CD4-positive, CD25-positive, alpha-beta regulatory T cell (primary cell): ENCODE measurements at regions not wholly inside any gene's neighbourhood (a gene's known extent, or its start where the extent isn't known, plus 50 kb on each side); places are given as distances from the start of the nearest gene placed in this dataset.
A peak's percentile ranks its signal among the peaks of the same experiment; 100 is the strongest.

Experiments
- ATAC-seq, 2 donors: fragments of 150-1000 bp; cut with Tn5 transposase; one replicate each; pipeline ENCODE4 v1.10.0; 2021; ENCODE audit warnings: low read depth in 2 of 2, moderate number of reproducible peaks in 2 of 2, moderate library complexity in 1 of 2
- DNase-seq, 3 donors: peaks; one replicate each; pipeline versions ENCODE4 v3.0.0 to v3.0.0-alpha.2; 2012 to 2022; ENCODE audit warnings: mixed read lengths in 1 of 3
- H3K27ac ChIP-seq: one replicate; pipeline ENCODE4 v1.7.0; 2013; ENCODE audit warnings: mild to moderate bottlenecking, low read length; ENCODE audit not compliant: insufficient read depth, poor library complexity, severe bottlenecking
- H3K27me3 ChIP-seq: one replicate; pipeline ENCODE4 v1.7.0; 2013; ENCODE audit warnings: low read length; ENCODE audit not compliant: control insufficient read depth, insufficient read depth
- H3K36me3 ChIP-seq: one replicate; pipeline ENCODE4 v1.7.0; 2013; ENCODE audit warnings: mild to moderate bottlenecking, low read length, moderate library complexity; ENCODE audit not compliant: control insufficient read depth, insufficient read depth
- H3K4me1 ChIP-seq: 2 replicates; pipeline ENCODE4 v1.7.0; 2013; ENCODE audit warnings: mild to moderate bottlenecking, low read length; ENCODE audit not compliant: insufficient read depth, control insufficient read depth, poor library complexity, severe bottlenecking
- H3K4me3 ChIP-seq: one replicate; pipeline ENCODE4 v1.7.0; 2013; ENCODE audit warnings: low read depth, mild to moderate bottlenecking, low read length, moderate library complexity
- H3K9me3 ChIP-seq, 2 experiments: 1 replicate in 1 of 2; 2 replicates in 1 of 2; pipeline ENCODE4 v1.7.0; 2013; ENCODE audit warnings: low read length in 2 of 2, mild to moderate bottlenecking in 1 of 2, moderate library complexity in 1 of 2; ENCODE audit not compliant: control insufficient read depth in 2 of 2
- H3K27ac Mint-ChIP-seq, 3 donors: one replicate each; pipeline ENCODE4 v1.8.0; 2020 to 2022; ENCODE audit warnings: mild to moderate bottlenecking in 3 of 3, mixed read lengths in 3 of 3, moderate library complexity in 2 of 3
- H3K27me3 Mint-ChIP-seq: one replicate; pipeline ENCODE4 v1.8.0; 2022; ENCODE audit warnings: mild to moderate bottlenecking, mixed read lengths
- H3K36me3 Mint-ChIP-seq: one replicate; pipeline ENCODE4 v1.8.0; 2020; ENCODE audit warnings: mixed read lengths
- H3K4me1 Mint-ChIP-seq, 4 donors: one replicate each; pipeline ENCODE4 v1.8.0; 2020 to 2022; ENCODE audit warnings: mixed read lengths in 4 of 4, mild to moderate bottlenecking in 1 of 4
- H3K4me3 Mint-ChIP-seq, 4 donors: one replicate each; pipeline ENCODE4 v1.8.0; 2020 to 2022; ENCODE audit warnings: mild to moderate bottlenecking in 4 of 4, mixed read lengths in 4 of 4, moderate library complexity in 3 of 4
- H3K9me3 Mint-ChIP-seq, 7 donors: one replicate each; pipeline ENCODE4 v1.8.0; 2020 to 2022; ENCODE audit warnings: mixed read lengths in 7 of 7, mild to moderate bottlenecking in 3 of 7, moderate library complexity in 2 of 7

DNA sequence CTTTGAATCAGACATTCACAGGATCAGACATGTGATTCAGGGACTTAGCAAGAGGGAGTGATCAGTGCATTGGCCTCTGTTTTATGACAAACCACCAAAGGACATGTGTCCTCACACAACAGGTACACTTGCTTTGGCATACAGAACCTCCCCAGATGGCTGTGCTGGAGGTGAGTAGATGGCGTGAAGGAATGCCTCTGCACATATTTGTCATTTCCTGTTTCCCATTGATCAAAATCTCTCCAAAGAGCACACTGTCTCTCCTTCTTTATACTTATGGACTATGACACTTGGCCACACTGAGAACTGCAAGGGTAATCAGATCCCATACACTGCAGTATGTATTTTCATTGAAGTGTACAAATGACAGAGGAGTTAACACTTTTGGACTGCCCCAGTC is 927.6 kb downstream of the TSN start:
- Mint-ChIP-seq H3K27ac (no peak overlapping the region), H3K36me3 (no peaks in the 10 kb centered on the region), H3K9me3 (peaks cover 2 to 16% (median 7%) of the 10 kb centered on the region in 7 donors), H3K4me3 (no peak overlapping the region), H3K27me3 (no peaks in the 10 kb centered on the region), H3K4me1 (no peaks in the 10 kb centered on the region)
- Histone ChIP-seq H3K4me3 (no peak overlapping the region), H3K4me1 (no peaks in the 10 kb centered on the region), H3K27me3 (no peaks in the 10 kb centered on the region), H3K9me3 (no peaks in the 10 kb centered on the region), H3K36me3 (no peaks in the 10 kb centered on the region), H3K27ac (no peak overlapping the region)
- no peak for ATAC-seq
- no peak for DNase-seq

DNA sequence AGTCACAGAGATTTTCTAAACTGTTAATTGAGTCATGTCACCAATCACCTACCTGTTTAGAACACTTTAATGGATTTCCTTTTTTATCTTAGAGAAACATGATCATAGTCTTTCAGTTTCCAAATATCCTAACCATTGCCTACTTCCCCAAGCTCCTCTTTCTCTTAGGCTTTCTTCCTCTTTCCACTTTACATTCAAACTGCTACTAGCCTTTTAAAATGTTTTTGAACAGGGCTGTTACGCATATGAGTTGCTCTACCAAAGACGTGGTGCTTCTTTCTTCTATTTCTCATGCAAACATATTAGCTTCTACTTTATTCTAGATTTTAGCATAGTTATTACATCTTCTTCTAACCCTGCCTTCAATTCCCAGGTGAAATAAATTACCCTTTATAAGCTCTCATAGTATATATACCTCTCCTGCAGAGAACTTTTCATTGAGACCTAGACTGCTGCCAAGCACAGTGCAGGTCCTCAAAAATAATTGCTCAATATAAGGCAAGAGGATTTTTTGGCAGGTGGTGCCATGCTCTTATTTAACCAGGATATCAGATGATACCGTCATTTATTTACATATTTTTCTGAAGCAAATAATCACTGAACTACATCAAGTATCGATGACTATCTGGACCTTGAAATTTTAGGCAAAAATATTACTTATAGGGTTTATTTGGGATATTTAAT is 937.1 kb downstream of the TSN start:
- Histone ChIP-seq H3K36me3 (no peaks in the 10 kb centered on the region), H3K4me3 (no peak overlapping the region), H3K4me1 (no peaks in the 10 kb centered on the region), H3K27me3 (no peaks in the 10 kb centered on the region), H3K27ac (no peak overlapping the region), H3K9me3 (no peaks in the 10 kb centered on the region)
- peaks cover 0 to 19% (median 3%) of the 10 kb centered on the region in 7 donors for H3K9me3 Mint-ChIP-seq
- no peaks in the 10 kb centered on the region for H3K4me1 Mint-ChIP-seq
- H3K27me3 Mint-ChIP-seq: no peaks in the 10 kb centered on the region
- ATAC-seq (no peak), DNase-seq (no peak)
- no peak overlapping the region for H3K27ac Mint-ChIP-seq
- no peak overlapping the region for H3K4me3 Mint-ChIP-seq
- no peaks in the 10 kb centered on the region for H3K36me3 Mint-ChIP-seq

DNA sequence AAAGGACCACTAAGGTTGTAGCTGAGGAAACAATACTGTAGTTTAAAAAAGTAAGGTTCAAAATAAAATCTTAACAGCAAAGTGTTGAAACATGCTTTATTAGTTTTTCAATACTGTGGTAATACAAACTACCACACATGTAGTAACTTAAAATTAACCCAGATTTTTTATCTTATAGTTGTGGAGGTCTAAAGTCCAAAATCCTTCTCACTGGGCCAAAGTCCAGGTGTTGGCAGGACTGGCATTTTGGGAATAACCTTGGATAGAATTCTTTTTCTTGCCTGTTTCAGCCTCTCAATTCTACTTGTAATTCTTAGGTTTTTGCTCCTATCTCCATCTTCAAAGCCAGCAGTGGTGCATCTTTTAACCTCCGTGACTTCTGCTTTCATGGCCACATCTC is 942.0 kb downstream of the TSN start:
- Mint-ChIP-seq H3K27me3 (no peaks in the 10 kb centered on the region), H3K4me1 (no peaks in the 10 kb centered on the region), H3K27ac (no peak overlapping the region), H3K9me3 (peaks cover 0 to 14% (median 2%) of the 10 kb centered on the region in 7 donors), H3K4me3 (no peak overlapping the region), H3K36me3 (no peaks in the 10 kb centered on the region)
- no peak for ATAC-seq
- Histone ChIP-seq H3K4me1 (no peaks in the 10 kb centered on the region), H3K36me3 (no peaks in the 10 kb centered on the region), H3K27me3 (no peaks in the 10 kb centered on the region), H3K4me3 (no peak overlapping the region), H3K27ac (no peak overlapping the region), H3K9me3 (no peaks in the 10 kb centered on the region)
- DNase-seq: no peak

DNA sequence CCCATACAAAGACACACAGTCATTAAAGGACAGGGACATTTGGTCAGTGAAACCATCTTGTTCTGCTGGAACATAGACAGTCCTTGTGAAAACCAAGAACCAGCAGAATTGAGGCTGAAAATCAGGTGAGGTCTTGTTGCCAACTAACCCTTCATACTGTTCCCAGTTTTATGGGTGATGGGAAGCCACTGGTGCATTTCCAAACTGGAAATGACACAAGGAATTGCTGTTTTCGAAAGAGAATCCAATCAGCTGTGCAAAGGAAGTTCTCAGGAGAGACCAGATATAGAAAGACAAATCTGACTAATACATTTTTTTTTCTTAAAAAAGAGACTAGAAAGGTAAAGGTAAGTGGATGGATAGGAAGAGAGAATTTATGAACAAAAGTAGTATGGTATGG is 948.2 kb downstream of the TSN start:
- Histone ChIP-seq H3K9me3 (no peaks in the 10 kb centered on the region), H3K4me1 (no peaks in the 10 kb centered on the region), H3K27ac (no peak overlapping the region), H3K36me3 (no peaks in the 10 kb centered on the region), H3K4me3 (no peak overlapping the region), H3K27me3 (no peaks in the 10 kb centered on the region)
- H3K4me1 Mint-ChIP-seq: no peaks in the 10 kb centered on the region
- peaks cover 0 to 6% (median 3%) of the 10 kb centered on the region in 7 donors for H3K9me3 Mint-ChIP-seq
- no peak overlapping the region for H3K27ac Mint-ChIP-seq
- H3K36me3 Mint-ChIP-seq: no peaks in the 10 kb centered on the region
- H3K4me3 Mint-ChIP-seq: no peak overlapping the region
- DNase-seq (no peak), ATAC-seq (no peak)
- no peaks in the 10 kb centered on the region for H3K27me3 Mint-ChIP-seq

DNA sequence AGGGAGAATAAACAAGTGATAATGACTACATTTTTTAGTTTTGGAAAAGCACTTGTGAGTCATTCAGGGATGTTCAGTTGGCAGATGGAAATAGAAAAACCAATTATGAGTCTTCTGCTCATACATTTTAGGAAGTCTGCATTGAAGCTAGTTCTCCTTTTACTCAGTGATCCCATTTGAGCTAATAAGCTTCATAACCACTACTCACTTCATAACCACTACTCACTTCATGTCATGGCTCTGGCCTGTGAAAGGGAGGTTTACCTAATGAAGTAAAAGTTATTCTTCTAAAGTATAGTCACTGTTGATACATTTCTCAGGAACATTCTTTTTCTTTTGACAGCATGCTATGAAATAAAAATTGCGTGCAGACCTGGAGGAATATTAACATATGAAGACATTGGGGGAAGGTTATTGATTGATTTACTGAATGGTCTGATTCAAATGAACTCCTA is 948.7 kb downstream of the TSN start:
- ATAC-seq: no peak
- Mint-ChIP-seq H3K4me3 (no peak overlapping the region), H3K27me3 (no peaks in the 10 kb centered on the region), H3K36me3 (no peaks in the 10 kb centered on the region), H3K4me1 (no peaks in the 10 kb centered on the region), H3K9me3 (peaks cover 0 to 6% (median 3%) of the 10 kb centered on the region in 7 donors), H3K27ac (no peak overlapping the region)
- Histone ChIP-seq H3K27me3 (no peaks in the 10 kb centered on the region), H3K36me3 (no peaks in the 10 kb centered on the region), H3K27ac (no peak overlapping the region), H3K9me3 (no peaks in the 10 kb centered on the region), H3K4me3 (no peak overlapping the region), H3K4me1 (no peaks in the 10 kb centered on the region)
- DNase-seq: no peak

DNA sequence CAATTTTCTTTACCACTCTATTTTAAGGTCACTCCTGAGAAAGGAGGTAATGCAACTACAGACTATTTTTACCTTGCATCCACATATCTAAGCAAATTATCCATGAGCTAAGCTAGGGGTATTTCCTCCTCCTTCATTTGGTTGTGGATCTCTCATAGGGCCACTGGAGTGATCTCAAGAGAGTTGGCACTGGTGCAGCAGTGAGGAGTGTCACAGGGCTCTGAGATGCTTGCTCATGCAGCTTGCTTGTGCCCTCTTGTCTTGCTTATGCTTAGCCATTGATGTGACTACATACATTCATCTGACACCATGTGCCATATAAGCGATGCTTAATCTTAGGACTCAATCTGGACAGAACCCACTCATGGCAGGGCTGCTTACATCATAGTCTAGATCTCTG is 950.3 kb downstream of the TSN start:
- no peak for DNase-seq
- no peaks in the 10 kb centered on the region for H3K9me3 ChIP-seq
- no peaks in the 10 kb centered on the region for H3K4me1 ChIP-seq
- Mint-ChIP-seq H3K4me1 (no peaks in the 10 kb centered on the region), H3K36me3 (no peaks in the 10 kb centered on the region), H3K9me3 (peaks cover 0 to 10% (median 5%) of the 10 kb centered on the region in 7 donors), H3K27me3 (no peaks in the 10 kb centered on the region), H3K4me3 (peak overlapping the region in 1 of 4 donors; percentile 24), H3K27ac (no peak overlapping the region)
- no peaks in the 10 kb centered on the region for H3K36me3 ChIP-seq
- no peak overlapping the region for H3K4me3 ChIP-seq
- no peaks in the 10 kb centered on the region for H3K27me3 ChIP-seq
- ATAC-seq: no peak
- no peak overlapping the region for H3K27ac ChIP-seq

DNA sequence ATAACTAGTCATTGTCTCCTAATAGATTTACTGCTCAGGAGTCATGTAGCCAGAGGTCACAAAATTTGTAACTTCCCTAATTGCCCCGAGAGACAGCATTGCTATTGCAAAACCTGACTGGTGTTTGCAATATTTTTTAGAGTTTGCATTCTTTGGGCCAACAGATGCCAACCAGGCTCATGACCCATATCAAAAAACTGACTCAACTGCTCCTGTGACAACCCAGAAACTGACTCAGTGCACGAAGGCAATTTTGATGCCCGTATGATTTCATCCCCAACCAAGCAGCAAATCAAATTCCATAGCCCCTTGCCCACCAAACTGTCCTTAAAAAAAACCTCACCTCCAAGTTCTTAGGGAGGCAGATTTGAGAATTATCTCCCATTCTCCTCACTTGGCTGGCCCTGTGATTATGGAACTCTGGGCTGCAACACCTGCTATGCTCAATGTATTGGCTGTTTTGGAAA is 951.3 kb downstream of the TSN start:
- Mint-ChIP-seq H3K4me1 (no peaks in the 10 kb centered on the region), H3K4me3 (no peak overlapping the region), H3K27me3 (no peaks in the 10 kb centered on the region), H3K36me3 (no peaks in the 10 kb centered on the region), H3K9me3 (peaks cover 0 to 10% (median 5%) of the 10 kb centered on the region in 7 donors), H3K27ac (no peak overlapping the region)
- H3K9me3 ChIP-seq: peaks cover 0 to 7% of the 10 kb centered on the region in 2 experiments
- ATAC-seq: no peak
- DNase-seq: no peak
- H3K27me3 ChIP-seq: no peaks in the 10 kb centered on the region
- no peaks in the 10 kb centered on the region for H3K36me3 ChIP-seq
- no peak overlapping the region for H3K4me3 ChIP-seq
- H3K4me1 ChIP-seq: no peaks in the 10 kb centered on the region
- H3K27ac ChIP-seq: no peak overlapping the region

DNA sequence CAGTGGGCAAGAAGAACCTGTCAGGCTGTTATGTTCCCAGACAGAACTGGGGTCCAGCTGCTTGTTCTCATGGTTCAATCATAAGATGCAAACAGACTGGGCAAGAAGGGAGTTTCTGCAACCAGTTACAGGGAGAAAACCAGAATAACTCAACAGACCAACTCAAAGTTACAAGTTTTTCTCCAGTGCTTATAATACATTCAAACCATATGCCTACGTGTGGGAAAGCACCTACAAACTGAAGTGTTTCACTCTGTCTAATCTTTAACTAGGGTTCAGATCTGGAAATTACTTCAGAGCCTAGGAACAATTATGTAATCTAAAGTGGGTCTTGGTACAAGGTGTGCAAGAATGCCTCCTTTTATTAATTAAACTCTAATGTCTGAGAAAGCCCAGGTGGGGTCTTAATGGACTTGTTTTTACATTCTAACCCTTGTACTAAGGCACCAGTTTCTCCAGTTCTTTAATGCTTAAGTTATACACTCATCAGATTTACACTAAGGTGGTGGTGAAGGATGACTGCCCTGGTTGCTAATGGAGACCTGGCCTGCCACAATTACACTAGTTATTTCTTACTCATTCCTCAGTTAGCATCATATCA is 951.9 kb downstream of the TSN start:
- ATAC-seq: no peak
- Histone ChIP-seq H3K27ac (no peak overlapping the region), H3K4me3 (no peak overlapping the region), H3K27me3 (no peaks in the 10 kb centered on the region), H3K4me1 (no peaks in the 10 kb centered on the region), H3K9me3 (peaks cover 0 to 13% of the 10 kb centered on the region in 2 experiments), H3K36me3 (no peaks in the 10 kb centered on the region)
- Mint-ChIP-seq H3K4me3 (no peak overlapping the region), H3K4me1 (no peaks in the 10 kb centered on the region), H3K9me3 (peaks cover 1 to 10% (median 5%) of the 10 kb centered on the region in 7 donors), H3K36me3 (no peaks in the 10 kb centered on the region), H3K27ac (no peak overlapping the region), H3K27me3 (no peaks in the 10 kb centered on the region)
- DNase-seq: no peak
